H1 (cell line): ENCODE measurements at regions not wholly inside any gene's neighbourhood (a gene's known extent, or its start where the extent isn't known, plus 50 kb on each side); places are given as distances from the start of the nearest gene placed in this dataset.

Experiments used
- SIN3A ChIP-seq, 2 experiments: IDR thresholded peaks in 1 of 2; conservative IDR thresholded peaks in 1 of 2; 2 replicates each; pipeline ENCODE4 v1.6.1; 2011 to 2012; ENCODE audit warnings: low read length in 2 of 2, improper control_type of control experiment in 1 of 2, low read depth in 1 of 2, mild to moderate bottlenecking in 1 of 2
- SP4 ChIP-seq: IDR thresholded peaks from 2 replicates; pipeline ENCODE4 v1.6.1; 2012; ENCODE audit warnings: low read length, inconsistent platforms
- TF ChIP-seq, protein P1 (sequence below), 3 experiments: IDR thresholded peaks; 1 replicate in 2 of 3; 2 replicates in 1 of 3; pipeline versions ENCODE4 v1.5.1 to v1.6.1; 2011; ENCODE audit warnings: low read length in 3 of 3, mild to moderate bottlenecking in 3 of 3, inconsistent platforms in 2 of 3, low read depth in 1 of 3, moderate library complexity in 1 of 3; ENCODE audit not compliant: insufficient read depth in 1 of 3; ENCODE audit errors: control extremely low read depth in 1 of 3

DNA sequence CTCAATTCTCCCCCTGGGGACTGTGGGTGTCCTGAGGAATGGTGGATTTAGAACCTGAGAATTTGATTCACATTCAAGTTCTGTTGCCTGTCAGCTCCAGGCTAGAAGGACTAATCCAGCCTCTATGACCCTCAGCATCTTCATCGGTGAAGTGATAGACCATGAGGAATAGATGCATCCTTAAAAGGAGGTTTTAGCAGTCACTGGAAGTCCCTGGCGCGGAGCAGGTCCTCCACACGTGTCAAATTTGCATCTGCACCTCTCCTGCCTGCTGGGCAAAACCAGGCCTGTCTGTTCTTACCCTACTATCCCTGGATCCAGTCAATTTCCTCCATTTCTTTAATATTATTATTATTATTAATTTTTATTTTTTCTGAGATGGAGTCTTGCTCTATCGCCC is 808.4 kb downstream of the TBC1D22A start (continued):
- TF ChIP-seq, protein P1, sequence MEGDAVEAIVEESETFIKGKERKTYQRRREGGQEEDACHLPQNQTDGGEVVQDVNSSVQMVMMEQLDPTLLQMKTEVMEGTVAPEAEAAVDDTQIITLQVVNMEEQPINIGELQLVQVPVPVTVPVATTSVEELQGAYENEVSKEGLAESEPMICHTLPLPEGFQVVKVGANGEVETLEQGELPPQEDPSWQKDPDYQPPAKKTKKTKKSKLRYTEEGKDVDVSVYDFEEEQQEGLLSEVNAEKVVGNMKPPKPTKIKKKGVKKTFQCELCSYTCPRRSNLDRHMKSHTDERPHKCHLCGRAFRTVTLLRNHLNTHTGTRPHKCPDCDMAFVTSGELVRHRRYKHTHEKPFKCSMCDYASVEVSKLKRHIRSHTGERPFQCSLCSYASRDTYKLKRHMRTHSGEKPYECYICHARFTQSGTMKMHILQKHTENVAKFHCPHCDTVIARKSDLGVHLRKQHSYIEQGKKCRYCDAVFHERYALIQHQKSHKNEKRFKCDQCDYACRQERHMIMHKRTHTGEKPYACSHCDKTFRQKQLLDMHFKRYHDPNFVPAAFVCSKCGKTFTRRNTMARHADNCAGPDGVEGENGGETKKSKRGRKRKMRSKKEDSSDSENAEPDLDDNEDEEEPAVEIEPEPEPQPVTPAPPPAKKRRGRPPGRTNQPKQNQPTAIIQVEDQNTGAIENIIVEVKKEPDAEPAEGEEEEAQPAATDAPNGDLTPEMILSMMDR (IDR thresholded peaks at IDR 0.05; ENCODE audit: control extremely low read depth in 1 of 3, insufficient read depth in 1 of 3, low read depth in 1 of 3, low read length in 3 of 3): no peak
- TF ChIP-seq SP4 (no peak), SIN3A (conservative IDR thresholded peaks at IDR 0.05 in 1 of 2, IDR thresholded peaks at IDR 0.05 in 1 of 2; ENCODE audit: low read depth in 1 of 2, low read length in 2 of 2) (no peak)
